ENCODE measurements at regions not wholly inside any gene's neighbourhood (a gene's known extent, or its start where the extent isn't known, plus 50 kb on each side); places are given as distances from the start of the nearest gene placed in this dataset.

GRCh38 chr2:120847700-120848321, 112.1 kb downstream of the GLI2 start:
- no peaks in the 10 kb centered on the region for H3K36me3 ChIP-seq (ENCODE audit: control insufficient read depth, insufficient read depth, low read length)
- H3K27me3 ChIP-seq (ENCODE audit: control insufficient read depth, insufficient read depth, low read length), result no peaks in the 10 kb centered on the region
- H3K4me1 ChIP-seq, result no peaks in the 10 kb centered on the region
- H3K79me2 ChIP-seq, result no peaks in the 10 kb centered on the region
- H2AFZ ChIP-seq, result no peak overlapping the region
- no peak overlapping the region for H3K27ac ChIP-seq
- H3K9me3 ChIP-seq (ENCODE audit: control insufficient read depth, low read length), result no peaks in the 10 kb centered on the region
- no peak overlapping the region for H3K9ac ChIP-seq
- H3K4me3 ChIP-seq (ENCODE audit: low read depth, low read length), result no peak overlapping the region
- H3K4me2 ChIP-seq (ENCODE audit: low read length), result no peak overlapping the region
- TF ChIP-seq, protein P1, sequence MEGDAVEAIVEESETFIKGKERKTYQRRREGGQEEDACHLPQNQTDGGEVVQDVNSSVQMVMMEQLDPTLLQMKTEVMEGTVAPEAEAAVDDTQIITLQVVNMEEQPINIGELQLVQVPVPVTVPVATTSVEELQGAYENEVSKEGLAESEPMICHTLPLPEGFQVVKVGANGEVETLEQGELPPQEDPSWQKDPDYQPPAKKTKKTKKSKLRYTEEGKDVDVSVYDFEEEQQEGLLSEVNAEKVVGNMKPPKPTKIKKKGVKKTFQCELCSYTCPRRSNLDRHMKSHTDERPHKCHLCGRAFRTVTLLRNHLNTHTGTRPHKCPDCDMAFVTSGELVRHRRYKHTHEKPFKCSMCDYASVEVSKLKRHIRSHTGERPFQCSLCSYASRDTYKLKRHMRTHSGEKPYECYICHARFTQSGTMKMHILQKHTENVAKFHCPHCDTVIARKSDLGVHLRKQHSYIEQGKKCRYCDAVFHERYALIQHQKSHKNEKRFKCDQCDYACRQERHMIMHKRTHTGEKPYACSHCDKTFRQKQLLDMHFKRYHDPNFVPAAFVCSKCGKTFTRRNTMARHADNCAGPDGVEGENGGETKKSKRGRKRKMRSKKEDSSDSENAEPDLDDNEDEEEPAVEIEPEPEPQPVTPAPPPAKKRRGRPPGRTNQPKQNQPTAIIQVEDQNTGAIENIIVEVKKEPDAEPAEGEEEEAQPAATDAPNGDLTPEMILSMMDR (IDR thresholded peaks at IDR 0.05), result no peak

DNA sequence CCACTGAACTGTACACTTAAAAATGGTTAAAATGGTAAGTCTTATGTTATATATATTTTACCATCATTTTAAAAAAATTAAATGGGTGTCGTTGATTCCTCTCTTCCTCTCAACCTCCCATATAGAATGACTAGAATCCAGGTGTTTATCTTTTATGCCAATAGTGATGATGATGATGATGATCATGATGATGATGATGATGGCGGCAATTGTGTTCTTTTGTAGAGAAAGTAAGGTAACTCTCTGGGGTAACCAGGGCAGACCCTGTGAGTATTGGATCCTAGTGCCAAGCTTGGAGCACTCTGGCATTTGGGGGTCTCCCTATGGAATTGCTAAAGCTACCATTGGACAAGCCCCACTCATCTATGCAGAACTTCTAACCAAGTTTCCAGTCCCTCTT, 113.6 kb downstream of the GLI2 start:
- H3K79me2 ChIP-seq, result no peaks in the 10 kb centered on the region
- no peak overlapping the region for H3K4me3 ChIP-seq (ENCODE audit: low read depth, low read length)
- TF ChIP-seq, protein P1 (IDR thresholded peaks at IDR 0.05), result no peak
- no peak overlapping the region for H2AFZ ChIP-seq
- H3K4me2 ChIP-seq (ENCODE audit: low read length), result no peak overlapping the region
- no peaks in the 10 kb centered on the region for H3K36me3 ChIP-seq (ENCODE audit: control insufficient read depth, insufficient read depth, low read length)
- H3K9me3 ChIP-seq (ENCODE audit: control insufficient read depth, low read length), result no peaks in the 10 kb centered on the region
- no peaks in the 10 kb centered on the region for H3K4me1 ChIP-seq
- H3K9ac ChIP-seq, result no peak overlapping the region
- H3K27me3 ChIP-seq (ENCODE audit: control insufficient read depth, insufficient read depth, low read length), result no peaks in the 10 kb centered on the region
- no peak overlapping the region for H3K27ac ChIP-seq

DNA sequence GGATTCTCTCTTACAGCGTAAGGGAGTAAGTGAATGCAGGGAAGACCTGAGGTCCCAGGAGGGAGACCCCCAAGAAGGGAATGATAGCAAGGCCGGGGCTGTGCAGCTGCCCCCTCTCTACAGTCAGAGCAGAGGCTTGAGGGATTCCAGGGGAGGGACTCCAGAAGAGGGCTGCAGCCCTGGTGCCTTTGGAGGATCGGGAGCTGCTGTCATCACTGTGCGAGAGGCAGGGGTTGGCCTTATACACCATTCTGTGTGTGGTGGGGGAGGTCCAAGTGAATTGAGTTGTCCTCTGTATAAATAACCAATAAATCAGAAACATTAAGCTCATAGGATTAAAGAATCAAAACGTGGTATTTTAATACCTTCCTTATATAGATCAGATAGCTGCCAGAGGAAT, 114.9 kb downstream of the GLI2 start:
- Histone ChIP-seq H3K27me3 (ENCODE audit: control insufficient read depth, insufficient read depth, low read length) (no peaks in the 10 kb centered on the region), H3K4me3 (ENCODE audit: low read depth, low read length) (no peak overlapping the region), H3K4me2 (ENCODE audit: low read length) (no peak overlapping the region), H3K9ac (no peak overlapping the region), H3K36me3 (ENCODE audit: control insufficient read depth, insufficient read depth, low read length) (no peaks in the 10 kb centered on the region), H3K4me1 (no peaks in the 10 kb centered on the region), H3K79me2 (no peaks in the 10 kb centered on the region), H3K27ac (no peak overlapping the region), H2AFZ (no peak overlapping the region), H3K9me3 (ENCODE audit: control insufficient read depth, low read length) (no peaks in the 10 kb centered on the region)
- TF ChIP-seq, protein P1 (IDR thresholded peaks at IDR 0.05), result no peak

DNA sequence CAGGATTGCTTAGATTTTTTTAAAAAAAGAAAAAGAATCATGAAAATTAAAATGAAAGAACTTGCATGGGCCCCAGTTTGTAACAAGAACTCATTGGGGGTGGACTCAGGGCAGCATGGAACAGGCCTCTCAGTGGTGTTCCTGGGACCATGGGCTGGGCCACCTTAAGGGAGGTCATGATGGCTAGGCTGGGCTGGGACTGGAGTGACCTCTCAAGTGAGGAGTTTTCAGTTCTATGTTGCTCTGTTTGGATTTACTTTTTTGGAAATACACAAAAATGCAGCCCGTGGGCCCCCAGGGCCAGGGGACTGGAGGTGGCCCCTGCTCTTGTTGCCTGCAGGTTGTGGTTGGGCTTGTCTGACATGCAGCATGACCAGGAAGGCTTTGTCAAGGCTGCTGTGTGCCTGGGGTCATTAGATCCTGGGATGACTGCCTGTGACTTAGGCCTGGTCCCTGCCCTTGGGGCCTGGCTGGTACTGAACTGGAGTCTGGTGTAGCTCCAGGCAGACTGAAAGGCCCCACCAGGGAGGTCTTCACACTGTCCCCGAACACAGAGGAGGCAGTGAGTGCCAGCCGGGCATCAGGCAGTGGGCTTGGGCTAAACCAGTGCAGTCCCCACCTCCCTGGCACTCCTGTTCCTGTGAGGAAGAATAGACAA, 115.6 kb downstream of the GLI2 start:
- H3K4me1 ChIP-seq, result no peaks in the 10 kb centered on the region
- TF ChIP-seq, protein P1 (IDR thresholded peaks at IDR 0.05), result no peak
- H3K79me2 ChIP-seq, result no peaks in the 10 kb centered on the region
- H3K27me3 ChIP-seq (ENCODE audit: control insufficient read depth, insufficient read depth, low read length), result no peaks in the 10 kb centered on the region
- H3K27ac ChIP-seq, result no peak overlapping the region
- no peaks in the 10 kb centered on the region for H3K36me3 ChIP-seq (ENCODE audit: control insufficient read depth, insufficient read depth, low read length)
- H3K4me3 ChIP-seq (ENCODE audit: low read depth, low read length), result no peak overlapping the region
- no peak overlapping the region for H3K9ac ChIP-seq
- no peak overlapping the region for H3K4me2 ChIP-seq (ENCODE audit: low read length)
- H2AFZ ChIP-seq, result no peak overlapping the region
- no peaks in the 10 kb centered on the region for H3K9me3 ChIP-seq (ENCODE audit: control insufficient read depth, low read length)

Data from parathyroid adenoma (tissue), 2 donors.